GM12892 (cell line): ENCODE measurements at regions not wholly inside any gene's neighbourhood (a gene's known extent, or its start where the extent isn't known, plus 50 kb on each side); places are given as distances from the start of the nearest gene placed in this dataset.

Source experiments
- DNase-seq: peaks from one replicate; pipeline ENCODE4 v3.0.0; 2011; ENCODE audit not compliant: insufficient read length
- FAIRE-seq: peaks from 2 replicates; lab custom pipeline; 2011; peaks lifted over from hg19 to GRCh38; lab: Jason Lieb, UNC
- POLR2A ChIP-seq: IDR thresholded peaks from 2 replicates; pipeline ENCODE4 v1.6.1; 2011; ENCODE audit warnings: low read depth, low read length, control low read depth
- POLR2AphosphoS5 ChIP-seq: IDR thresholded peaks from 2 replicates; pipeline ENCODE4 v1.6.1; 2011; ENCODE audit warnings: low read depth, low read length, control low read depth
- TAF1 ChIP-seq: IDR thresholded peaks from 2 replicates; pipeline ENCODE4 v1.6.1; 2011; ENCODE audit warnings: low read depth, mild to moderate bottlenecking, control low read depth, low read length, borderline replicate concordance

GRCh38 chr21:28798798-28799197 is 193.9 kb downstream of the LTN1 start:
- TF ChIP-seq POLR2AphosphoS5: no peak
- no peak for TF ChIP-seq TAF1
- no peak for TF ChIP-seq POLR2A
- no peak for DNase-seq
- FAIRE-seq: no peak

GRCh38 chr21:28795251-28795650 is 197.4 kb downstream of the LTN1 start:
- DNase-seq: no peak

GRCh38 chr21:28794371-28794851 is 198.3 kb downstream of the LTN1 start:
- TF ChIP-seq POLR2A (no peak), TAF1 (no peak), POLR2AphosphoS5 (no peak)
- DNase-seq (no peak), FAIRE-seq (no peak)

More at GRCh38 chr21:28795251-28795650, 197.4 kb downstream of the LTN1 start:
- no peak for FAIRE-seq
- no peak for TF ChIP-seq POLR2A
- TF ChIP-seq POLR2AphosphoS5: no peak
- no peak for TF ChIP-seq TAF1

GRCh38 chr21:28793043-28793442 is 199.6 kb downstream of the LTN1 start:
- no peak for TF ChIP-seq TAF1
- TF ChIP-seq POLR2AphosphoS5: no peak
- no peak for TF ChIP-seq POLR2A
- FAIRE-seq (no peak), DNase-seq (no peak)

GRCh38 chr21:28791595-28792282 is 200.9 kb downstream of the LTN1 start:
- DNase-seq (no peak), FAIRE-seq (no peak)
- no peak for TF ChIP-seq POLR2A
- TF ChIP-seq POLR2AphosphoS5: no peak
- TF ChIP-seq TAF1: no peak

GRCh38 chr21:28790335-28790734 is 202.3 kb downstream of the LTN1 start:
- no peak for DNase-seq
- TF ChIP-seq POLR2AphosphoS5: no peak
- TF ChIP-seq TAF1: no peak
- no peak for TF ChIP-seq POLR2A
- no peak for FAIRE-seq

- no peak for TF ChIP-seq POLR2A
- no peak for TF ChIP-seq TAF1
- no peak for TF ChIP-seq POLR2AphosphoS5
- DNase-seq (no peak), FAIRE-seq (no peak)
These were observed 203.2 kb downstream of the LTN1 start for GRCh38 chr21:28789523-28789922.

- no peak for DNase-seq
- TF ChIP-seq TAF1 (no peak), POLR2AphosphoS5 (no peak), POLR2A (no peak)
- FAIRE-seq: no peak
These were observed 204.6 kb downstream of the LTN1 start for GRCh38 chr21:28788030-28788429.

- TF ChIP-seq TAF1: no peak
- TF ChIP-seq POLR2A: no peak
- TF ChIP-seq POLR2AphosphoS5: no peak
- DNase-seq: no peak
- no peak for FAIRE-seq
These were observed 209.0 kb downstream of the LTN1 start for GRCh38 chr21:28783641-28784185.

- FAIRE-seq: no peak
- TF ChIP-seq TAF1 (no peak), POLR2AphosphoS5 (no peak)
- no peak for DNase-seq
These were observed 210.9 kb downstream of the LTN1 start for GRCh38 chr21:28781602-28782276.

GRCh38 chr21:28779914-28780313 is 212.8 kb downstream of the LTN1 start:
- FAIRE-seq: no peak

GRCh38 chr21:28776251-28776650 is 216.4 kb downstream of the LTN1 start:
- TF ChIP-seq POLR2AphosphoS5 (no peak), POLR2A (no peak), TAF1 (no peak)
- no peak for DNase-seq
- no peak for FAIRE-seq

More at GRCh38 chr21:28779914-28780313, 212.8 kb downstream of the LTN1 start:
- no peak for TF ChIP-seq TAF1
- TF ChIP-seq POLR2AphosphoS5: no peak
- TF ChIP-seq POLR2A: no peak
- DNase-seq: no peak

- FAIRE-seq: no peak
- DNase-seq: no peak
- TF ChIP-seq TAF1 (no peak), POLR2AphosphoS5 (no peak), POLR2A (no peak)
These were observed 217.6 kb downstream of the LTN1 start for GRCh38 chr21:28775071-28775470.
